Mucosa of descending colon (tissue), 3 donors: ENCODE measurements at regions not wholly inside any gene's neighbourhood (a gene's known extent, or its start where the extent isn't known, plus 50 kb on each side); places are given as distances from the start of the nearest gene placed in this dataset.

Experiments used
- ATAC-seq: fragments of 200-7000 bp; cut with Tn5 transposase; one replicate; pipeline ENCODE4 v1.9.1; 2020; ENCODE audit warnings: mild to moderate bottlenecking, moderate library complexity
- DNase-seq, 3 donors: peaks; one replicate each; pipeline ENCODE4 v3.0.0-alpha.2; 2020
- H3K36me3 ChIP-seq: fragments of 200-600 bp; one replicate; pipeline ENCODE4 v1.8.0; 2021; ENCODE audit warnings: low read depth, mild to moderate bottlenecking
- H3K4me1 ChIP-seq: fragments of 200-600 bp; one replicate; pipeline ENCODE4 v1.8.0; 2021; ENCODE audit warnings: low read depth, mild to moderate bottlenecking
- H3K4me3 ChIP-seq: fragments of 200-600 bp; one replicate; pipeline ENCODE4 v1.8.0; 2021; ENCODE audit warnings: mild to moderate bottlenecking
- H3K9me3 ChIP-seq: fragments of 200-600 bp; one replicate; pipeline ENCODE4 v1.8.0; 2021; ENCODE audit warnings: mild to moderate bottlenecking
- intact Hi-C, 2 donors: fragments of 100-400 bp; cut with DNase I in 1 of 2; cut with micrococcal nuclease in 1 of 2; formaldehyde crosslinking; loops; one replicate each; pipeline versions ENCODE4 v1.11.0 to v1.11.1; 2022; cut with DNase I, micrococcal nuclease
- TF ChIP-seq, protein P1 (sequence below): fragments of 200-600 bp; IDR thresholded peaks from one replicate; pipeline ENCODE4 v1.8.0; 2022; ENCODE audit warnings: antibody characterized with exemption, mild to moderate bottlenecking
- donor health status: DM: no; HTN: no; CAD: no; lungs with moderate emphysema.
- donor health status: DM: no; HTN: no; CAD: no.
- donor health status: DM: no; HTN: yes; CAD: no.

DNA sequence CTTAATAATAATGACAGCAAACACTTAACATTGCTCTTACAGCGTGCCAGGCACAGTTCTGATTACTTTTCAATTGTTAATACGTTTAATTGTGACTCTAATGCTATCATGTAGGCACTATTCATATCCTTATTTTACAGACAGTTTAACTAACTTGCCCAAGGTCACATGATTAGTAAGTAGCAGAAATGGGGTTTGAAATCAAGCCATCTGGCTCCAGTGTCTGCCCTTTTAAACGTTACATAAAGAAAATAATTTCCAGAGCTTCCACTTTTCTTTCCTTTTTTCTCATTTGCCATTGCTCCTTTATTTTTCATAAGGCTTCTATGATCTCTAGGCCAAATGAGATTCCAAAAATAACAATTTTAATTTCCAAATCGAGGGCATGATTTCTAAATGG, 50.6 kb upstream of the IKZF2 start:
- TF ChIP-seq, protein P1, sequence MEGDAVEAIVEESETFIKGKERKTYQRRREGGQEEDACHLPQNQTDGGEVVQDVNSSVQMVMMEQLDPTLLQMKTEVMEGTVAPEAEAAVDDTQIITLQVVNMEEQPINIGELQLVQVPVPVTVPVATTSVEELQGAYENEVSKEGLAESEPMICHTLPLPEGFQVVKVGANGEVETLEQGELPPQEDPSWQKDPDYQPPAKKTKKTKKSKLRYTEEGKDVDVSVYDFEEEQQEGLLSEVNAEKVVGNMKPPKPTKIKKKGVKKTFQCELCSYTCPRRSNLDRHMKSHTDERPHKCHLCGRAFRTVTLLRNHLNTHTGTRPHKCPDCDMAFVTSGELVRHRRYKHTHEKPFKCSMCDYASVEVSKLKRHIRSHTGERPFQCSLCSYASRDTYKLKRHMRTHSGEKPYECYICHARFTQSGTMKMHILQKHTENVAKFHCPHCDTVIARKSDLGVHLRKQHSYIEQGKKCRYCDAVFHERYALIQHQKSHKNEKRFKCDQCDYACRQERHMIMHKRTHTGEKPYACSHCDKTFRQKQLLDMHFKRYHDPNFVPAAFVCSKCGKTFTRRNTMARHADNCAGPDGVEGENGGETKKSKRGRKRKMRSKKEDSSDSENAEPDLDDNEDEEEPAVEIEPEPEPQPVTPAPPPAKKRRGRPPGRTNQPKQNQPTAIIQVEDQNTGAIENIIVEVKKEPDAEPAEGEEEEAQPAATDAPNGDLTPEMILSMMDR, result no peak
- Histone ChIP-seq H3K36me3 (no peaks in the 10 kb centered on the region), H3K4me1 (no peaks in the 10 kb centered on the region), H3K9me3 (no peaks in the 10 kb centered on the region), H3K4me3 (no peak overlapping the region)
- intact Hi-C loops, result no loop called here
- ATAC-seq (no peak), DNase-seq (no peak)

DNA sequence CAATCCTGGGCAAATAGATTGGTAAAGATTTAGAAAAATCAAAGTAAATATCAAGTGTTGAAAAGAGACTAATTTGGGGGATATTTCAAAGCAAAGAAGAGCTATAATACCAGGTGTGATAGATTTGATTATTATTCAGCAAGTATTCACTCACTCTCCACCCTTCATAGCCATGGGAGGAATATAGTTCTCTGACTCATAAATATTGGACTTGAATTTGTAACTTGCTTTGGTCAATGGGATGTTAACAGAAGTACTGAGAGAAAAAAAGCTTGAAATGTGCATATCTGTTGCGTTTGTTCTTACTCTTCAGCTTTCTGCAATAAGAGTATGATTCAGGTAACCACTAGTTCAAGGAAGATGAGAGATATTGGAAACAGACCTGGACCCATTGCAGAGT, 54.5 kb upstream of the IKZF2 start:
- DNase-seq, result no peak
- intact Hi-C loops, result no loop called here
- no peak for ATAC-seq
- no peak overlapping the region for H3K4me3 ChIP-seq
- no peaks in the 10 kb centered on the region for H3K9me3 ChIP-seq
- H3K4me1 ChIP-seq, result no peaks in the 10 kb centered on the region
- TF ChIP-seq, protein P1, result no peak
- H3K36me3 ChIP-seq, result no peaks in the 10 kb centered on the region

DNA sequence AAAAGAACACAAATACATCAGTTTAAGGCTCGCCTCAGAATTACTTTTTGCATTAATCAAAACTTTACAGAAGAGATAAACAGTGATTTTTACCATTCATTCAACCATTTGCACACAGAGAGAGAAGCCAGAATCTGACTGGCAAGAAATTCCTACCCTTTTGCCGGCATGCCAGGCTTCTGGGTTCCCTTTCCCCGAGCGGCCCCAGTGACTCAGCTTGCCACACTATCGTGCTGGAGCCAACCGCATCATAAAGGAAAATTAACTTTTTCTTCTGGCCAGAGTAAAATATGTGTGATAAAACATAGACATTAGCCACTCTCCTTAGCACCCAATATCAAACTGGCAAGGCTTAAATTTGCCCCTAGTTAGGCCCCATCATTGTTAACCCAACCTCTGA, 61.8 kb upstream of the IKZF2 start:
- H3K4me3 ChIP-seq, result no peak overlapping the region
- TF ChIP-seq, protein P1, result no peak
- ATAC-seq (no peak), DNase-seq (no peak)
- intact Hi-C loops, result no loop called here
- no peaks in the 10 kb centered on the region for H3K4me1 ChIP-seq
- H3K36me3 ChIP-seq, result no peaks in the 10 kb centered on the region
- H3K9me3 ChIP-seq, result no peaks in the 10 kb centered on the region

DNA sequence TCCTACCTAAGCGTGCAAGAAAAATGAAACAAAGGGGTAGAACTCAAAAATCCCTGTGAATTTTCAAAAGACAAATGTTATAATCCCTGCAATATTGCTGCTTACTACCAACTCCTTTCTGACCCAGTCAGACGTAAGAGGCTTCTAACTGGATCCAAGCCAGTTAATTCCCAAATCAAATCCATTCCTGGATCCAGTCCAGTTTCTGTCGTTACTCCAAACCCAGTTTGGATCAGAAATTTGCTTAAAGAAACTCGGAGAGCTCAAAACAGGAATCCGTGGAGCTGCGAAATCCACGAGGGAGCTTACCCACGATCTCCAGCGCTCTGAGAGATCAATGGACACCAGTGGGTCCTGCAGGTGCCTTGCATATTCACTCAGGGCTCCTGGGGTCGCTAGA, 62.8 kb upstream of the IKZF2 start:
- TF ChIP-seq, protein P1, result no peak
- Histone ChIP-seq H3K36me3 (no peaks in the 10 kb centered on the region), H3K4me1 (no peaks in the 10 kb centered on the region), H3K4me3 (no peak overlapping the region), H3K9me3 (no peaks in the 10 kb centered on the region)
- ATAC-seq (no peak), DNase-seq (no peak)
- intact Hi-C loops, result no loop called here

DNA sequence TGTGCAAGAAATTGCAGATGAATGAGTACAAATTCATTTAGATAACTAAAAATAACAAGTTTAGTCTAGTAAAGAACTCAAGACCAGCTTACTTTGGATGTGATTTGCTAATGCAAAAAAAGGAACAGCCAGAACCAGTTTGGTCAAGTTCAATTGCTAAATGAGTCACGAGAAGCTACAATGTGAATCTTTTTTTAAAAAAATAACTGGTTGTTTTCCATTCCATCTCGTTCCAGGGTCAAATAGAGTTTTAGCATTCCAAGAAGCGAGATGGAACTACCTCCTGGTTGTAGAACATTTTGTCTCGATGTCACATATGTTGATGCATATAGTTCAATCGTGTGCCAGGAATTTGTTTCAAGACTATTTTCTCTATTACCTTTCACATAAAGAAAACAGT, 65.0 kb upstream of the IKZF2 start:
- intact Hi-C loops, result no loop called here
- TF ChIP-seq, protein P1, result no peak
- H3K36me3 ChIP-seq, result no peaks in the 10 kb centered on the region
- no peaks in the 10 kb centered on the region for H3K9me3 ChIP-seq
- no peak overlapping the region for H3K4me3 ChIP-seq
- H3K4me1 ChIP-seq, result no peaks in the 10 kb centered on the region
- ATAC-seq, result no peak
- DNase-seq, result no peak

DNA sequence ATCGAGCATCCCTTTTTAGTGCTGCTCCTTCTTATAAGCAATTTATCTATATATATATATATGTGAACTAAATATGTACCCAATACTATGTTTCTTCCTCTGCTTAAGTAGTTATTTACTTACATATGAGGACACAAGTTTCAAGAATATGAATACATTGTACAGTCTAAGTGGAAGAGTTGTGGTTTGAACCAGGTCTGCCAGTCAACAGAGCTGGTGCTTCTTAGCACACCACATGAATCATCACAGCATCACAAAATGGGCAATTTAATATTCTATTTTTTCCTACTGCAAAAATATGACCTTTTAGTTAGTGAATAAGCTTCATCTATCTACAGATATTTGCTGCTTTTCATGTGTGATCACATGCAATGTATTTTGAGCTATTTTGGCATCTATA, 64.4 kb upstream of the SPAG16 start:
- DNase-seq (no peak), ATAC-seq (no peak)
- Histone ChIP-seq H3K9me3 (no peaks in the 10 kb centered on the region), H3K4me1 (no peaks in the 10 kb centered on the region), H3K4me3 (no peak overlapping the region), H3K36me3 (no peaks in the 10 kb centered on the region)
- TF ChIP-seq, protein P1, result no peak
- intact Hi-C loops, result no loop called here
